A549 (cell line): ENCODE measurements at regions not wholly inside any gene's neighbourhood (a gene's known extent, or its start where the extent isn't known, plus 50 kb on each side); places are given as distances from the start of the nearest gene placed in this dataset.

Source experiments
- CTCF ChIP-seq: fragments of >200 bp; sonication (Bioruptor Twin); formaldehyde crosslinking; IDR thresholded peaks from 3 replicates; pipeline ENCODE4 v1.5.1; 2016
- FOSL2 ChIP-seq, 2 experiments: fragments of 450-650 bp in 1 of 2; fragments of >200 bp in 1 of 2; sonication (Bioruptor Twin) in 1 of 2; formaldehyde crosslinking; IDR thresholded peaks; 2 replicates each; pipeline versions ENCODE4 v1.5.0 to v1.6.1; 2016 to 2020; ENCODE audit warnings: mild to moderate bottlenecking in 1 of 2, moderate library complexity in 1 of 2

DNA sequence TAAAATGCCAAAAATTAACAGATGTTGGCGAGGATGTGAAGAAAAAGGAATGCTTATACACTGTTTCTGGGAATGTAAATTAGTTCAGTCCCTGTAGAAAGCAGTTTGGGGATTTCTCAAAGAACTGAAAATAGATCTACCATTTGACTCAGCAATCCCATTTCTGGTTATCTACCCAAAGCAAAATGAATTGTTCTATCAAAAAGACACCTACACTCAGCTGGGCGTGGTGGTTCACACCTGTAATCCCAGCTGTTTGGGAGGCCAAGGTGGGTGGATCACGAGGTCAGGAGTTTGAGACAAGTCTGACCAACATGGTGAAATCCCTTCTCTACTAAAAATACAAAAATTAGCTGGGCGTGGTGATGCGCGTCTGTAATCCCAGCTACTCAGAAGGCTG, 279.3 kb upstream of the PDE3A start:
- no peak for TF ChIP-seq CTCF
- no peak for TF ChIP-seq FOSL2 (IDR thresholded peaks at IDR 0.05)
- no peak for TF ChIP-seq FOSL2 (CRISPR knock-in tag; IDR thresholded peaks at IDR 0.05)
